ENCODE measurements at regions not wholly inside any gene's neighbourhood (a gene's known extent, or its start where the extent isn't known, plus 50 kb on each side); places are given as distances from the start of the nearest gene placed in this dataset.

GRCh38 chr2:65686928-65687521 lies 254.6 kb upstream of the SPRED2 start:
- no peak for DNase-seq (ENCODE audit: low spot score)

- no peak for DNase-seq (ENCODE audit: low spot score)
These were observed 249.1 kb upstream of the SPRED2 start for GRCh38 chr2:65681503-65681902.

- no peak for DNase-seq (ENCODE audit: low spot score)
These were observed 246.5 kb upstream of the SPRED2 start for GRCh38 chr2:65678779-65679391.

GRCh38 chr2:65675350-65675749 lies 243.0 kb upstream of the SPRED2 start:
- no peak for DNase-seq (ENCODE audit: low spot score)

GRCh38 chr2:65671670-65672242 lies 239.4 kb upstream of the SPRED2 start:
- no peak for DNase-seq (ENCODE audit: low spot score)

- no peak for DNase-seq (ENCODE audit: low spot score)
These were observed 237.2 kb upstream of the SPRED2 start for GRCh38 chr2:65669574-65669973.

GRCh38 chr2:65668744-65669143 lies 236.3 kb upstream of the SPRED2 start:
- DNase-seq (ENCODE audit: low spot score): no peak

GRCh38 chr2:65666156-65666725 lies 233.8 kb upstream of the SPRED2 start:
- DNase-seq (ENCODE audit: low spot score): no peak

GRCh38 chr2:65664931-65665330 lies 232.5 kb upstream of the SPRED2 start:
- DNase-seq (ENCODE audit: low spot score): no peak

GRCh38 chr2:65663831-65664407 lies 231.5 kb upstream of the SPRED2 start:
- no peak for DNase-seq (ENCODE audit: low spot score)

GRCh38 chr2:65662654-65663432 lies 230.4 kb upstream of the SPRED2 start:
- DNase-seq (ENCODE audit: low spot score): no peak

GRCh38 chr2:65661980-65662653 lies 229.7 kb upstream of the SPRED2 start:
- DNase-seq (ENCODE audit: low spot score): no peak

GRCh38 chr2:65660340-65660739 lies 227.9 kb upstream of the SPRED2 start:
- DNase-seq (ENCODE audit: low spot score): no peak

- no peak for DNase-seq (ENCODE audit: low spot score)
These were observed 226.5 kb upstream of the SPRED2 start for GRCh38 chr2:65658881-65659280.

GRCh38 chr2:65658266-65658665 lies 225.9 kb upstream of the SPRED2 start:
- no peak for DNase-seq (ENCODE audit: low spot score)

GRCh38 chr2:65656160-65656718 lies 223.8 kb upstream of the SPRED2 start:
- no peak for DNase-seq (ENCODE audit: low spot score)

- no peak for DNase-seq (ENCODE audit: low spot score)
These were observed 222.6 kb upstream of the SPRED2 start for GRCh38 chr2:65655000-65655399.

- DNase-seq (ENCODE audit: low spot score): no peak
These were observed 222.1 kb upstream of the SPRED2 start for GRCh38 chr2:65654496-65654895.

GRCh38 chr2:65652066-65652465 lies 219.7 kb upstream of the SPRED2 start:
- DNase-seq (ENCODE audit: low spot score): no peak

GRCh38 chr2:65649811-65650589 lies 217.6 kb upstream of the SPRED2 start:
- DNase-seq (ENCODE audit: low spot score): no peak
